ENCODE measurements at regions not wholly inside any gene's neighbourhood (a gene's known extent, or its start where the extent isn't known, plus 50 kb on each side); places are given as distances from the start of the nearest gene placed in this dataset.

DNA sequence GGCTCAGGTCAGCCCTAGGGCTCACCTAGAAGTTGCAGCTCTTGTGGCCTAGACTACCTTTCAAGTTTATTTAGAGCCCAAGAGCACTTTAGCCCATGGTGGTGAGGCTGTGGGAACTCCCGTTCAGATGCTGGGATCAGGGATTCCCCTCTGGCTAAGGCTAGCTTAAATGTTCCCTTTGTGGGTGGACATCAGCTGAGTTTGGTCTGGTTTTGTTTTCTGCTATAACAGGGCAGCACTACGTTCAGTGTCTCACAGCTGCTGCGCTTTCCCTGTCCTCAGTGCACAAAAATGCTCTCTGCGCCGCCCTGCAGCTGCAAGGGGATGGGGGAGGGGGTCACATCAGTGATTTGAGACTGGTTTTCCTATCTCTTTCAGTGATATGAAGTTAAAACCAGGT is 170.5 kb upstream of the KCNJ3 start:
- TF ChIP-seq ZNF70 (CRISPR knock-in tag; IDR thresholded peaks at IDR 0.05), result no peak
- no peak for TF ChIP-seq PATZ1 (CRISPR knock-in tag; IDR thresholded peaks at IDR 0.05; ENCODE audit: borderline replicate concordance)
- TF ChIP-seq SNAI2 (CRISPR knock-in tag; IDR thresholded peaks at IDR 0.05), result no peak
- no peak for TF ChIP-seq ZNF565 (CRISPR knock-in tag; conservative IDR thresholded peaks at IDR 0.05; ENCODE audit: low read depth)
- TF ChIP-seq GLIS3 (CRISPR knock-in tag; IDR thresholded peaks at IDR 0.05), result no peak
- TF ChIP-seq ZFP3 (CRISPR knock-in tag; IDR thresholded peaks at IDR 0.05), result no peak

Data from SK-N-SH treated with all-trans-retinoic acid at 6 μM for 48 hours (cell line).